ENCODE measurements at regions not wholly inside any gene's neighbourhood (a gene's known extent, or its start where the extent isn't known, plus 50 kb on each side); places are given as distances from the start of the nearest gene placed in this dataset.

DNA sequence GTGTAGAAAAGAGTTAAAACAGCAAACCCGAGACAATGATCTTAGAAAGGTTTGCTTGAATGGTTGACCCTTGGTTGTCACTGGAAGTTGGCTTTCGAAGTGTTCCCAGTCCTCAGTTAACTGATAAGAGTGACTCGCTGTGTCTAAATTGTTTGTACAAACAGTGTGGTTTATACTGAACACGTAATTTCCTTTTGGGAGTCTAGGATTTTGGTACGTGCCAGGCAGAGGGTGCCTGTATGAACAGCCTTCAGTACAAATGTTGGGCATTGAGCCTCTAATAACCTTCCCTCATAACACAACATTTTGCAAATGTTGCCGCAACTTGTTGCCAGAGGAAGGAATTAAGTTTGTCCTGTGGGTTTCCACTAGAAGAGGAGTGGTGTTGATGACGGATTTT is 95.8 kb upstream of the DPP10 start (continued):
- TF ChIP-seq, protein P1, sequence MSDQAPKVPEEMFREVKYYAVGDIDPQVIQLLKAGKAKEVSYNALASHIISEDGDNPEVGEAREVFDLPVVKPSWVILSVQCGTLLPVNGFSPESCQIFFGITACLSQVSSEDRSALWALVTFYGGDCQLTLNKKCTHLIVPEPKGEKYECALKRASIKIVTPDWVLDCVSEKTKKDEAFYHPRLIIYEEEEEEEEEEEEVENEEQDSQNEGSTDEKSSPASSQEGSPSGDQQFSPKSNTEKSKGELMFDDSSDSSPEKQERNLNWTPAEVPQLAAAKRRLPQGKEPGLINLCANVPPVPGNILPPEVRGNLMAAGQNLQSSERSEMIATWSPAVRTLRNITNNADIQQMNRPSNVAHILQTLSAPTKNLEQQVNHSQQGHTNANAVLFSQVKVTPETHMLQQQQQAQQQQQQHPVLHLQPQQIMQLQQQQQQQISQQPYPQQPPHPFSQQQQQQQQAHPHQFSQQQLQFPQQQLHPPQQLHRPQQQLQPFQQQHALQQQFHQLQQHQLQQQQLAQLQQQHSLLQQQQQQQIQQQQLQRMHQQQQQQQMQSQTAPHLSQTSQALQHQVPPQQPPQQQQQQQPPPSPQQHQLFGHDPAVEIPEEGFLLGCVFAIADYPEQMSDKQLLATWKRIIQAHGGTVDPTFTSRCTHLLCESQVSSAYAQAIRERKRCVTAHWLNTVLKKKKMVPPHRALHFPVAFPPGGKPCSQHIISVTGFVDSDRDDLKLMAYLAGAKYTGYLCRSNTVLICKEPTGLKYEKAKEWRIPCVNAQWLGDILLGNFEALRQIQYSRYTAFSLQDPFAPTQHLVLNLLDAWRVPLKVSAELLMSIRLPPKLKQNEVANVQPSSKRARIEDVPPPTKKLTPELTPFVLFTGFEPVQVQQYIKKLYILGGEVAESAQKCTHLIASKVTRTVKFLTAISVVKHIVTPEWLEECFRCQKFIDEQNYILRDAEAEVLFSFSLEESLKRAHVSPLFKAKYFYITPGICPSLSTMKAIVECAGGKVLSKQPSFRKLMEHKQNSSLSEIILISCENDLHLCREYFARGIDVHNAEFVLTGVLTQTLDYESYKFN (CRISPR knock-in tag; conservative IDR thresholded peaks at IDR 0.05): no peak

DNA sequence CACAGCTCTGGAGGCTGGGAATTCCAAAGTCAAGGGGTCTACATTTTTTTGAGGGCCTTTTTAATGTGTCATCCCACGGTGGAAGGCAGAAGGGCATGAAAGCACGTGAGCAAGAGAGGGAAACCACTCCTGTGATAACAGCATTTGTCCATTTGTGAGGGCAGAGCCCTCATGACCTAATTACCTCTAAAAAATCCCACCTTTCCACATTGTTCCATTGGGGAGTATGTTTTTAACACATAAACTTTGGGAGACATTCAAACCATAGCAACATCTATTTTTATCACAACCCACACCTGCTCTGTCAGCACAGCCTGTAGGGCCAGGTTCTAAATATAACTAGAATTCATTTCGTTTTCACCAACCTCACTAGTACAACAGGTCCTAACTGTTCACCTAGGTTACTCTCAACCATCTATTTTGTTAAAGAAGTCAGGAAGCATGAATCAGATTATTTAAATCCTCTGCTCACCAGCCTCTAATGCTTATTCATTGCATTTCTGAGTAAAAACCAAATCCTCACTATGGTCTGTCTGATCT is 92.2 kb upstream of the DPP10 start:
- no peak overlapping the region for H3K9ac ChIP-seq (ENCODE audit: insufficient read depth, low read depth, low read length)
- no peaks in the 10 kb centered on the region for H3K4me1 ChIP-seq (ENCODE audit: insufficient read depth, low read length)
- ATAC-seq: no peak
- no peaks in the 10 kb centered on the region for H3K36me3 ChIP-seq (replicated peaks in 1 of 2; ENCODE audit: control insufficient read depth in 1 of 2, insufficient read depth in 2 of 2, low read length in 2 of 2)
- H3K27me3 ChIP-seq (ENCODE audit: control insufficient read depth in 1 of 2, insufficient read depth in 2 of 2, low read length in 2 of 2): no peaks in the 10 kb centered on the region
- no peak overlapping the region for H3K4me3 ChIP-seq (replicated peaks in 1 of 3; ENCODE audit: insufficient read depth in 1 of 3, low read depth in 2 of 3, low read length in 3 of 3)
- no peak for TF ChIP-seq CCAR2 (optimal IDR thresholded peaks at IDR 0.05; ENCODE audit: low read depth, low read length)
- TF ChIP-seq, protein P2, sequence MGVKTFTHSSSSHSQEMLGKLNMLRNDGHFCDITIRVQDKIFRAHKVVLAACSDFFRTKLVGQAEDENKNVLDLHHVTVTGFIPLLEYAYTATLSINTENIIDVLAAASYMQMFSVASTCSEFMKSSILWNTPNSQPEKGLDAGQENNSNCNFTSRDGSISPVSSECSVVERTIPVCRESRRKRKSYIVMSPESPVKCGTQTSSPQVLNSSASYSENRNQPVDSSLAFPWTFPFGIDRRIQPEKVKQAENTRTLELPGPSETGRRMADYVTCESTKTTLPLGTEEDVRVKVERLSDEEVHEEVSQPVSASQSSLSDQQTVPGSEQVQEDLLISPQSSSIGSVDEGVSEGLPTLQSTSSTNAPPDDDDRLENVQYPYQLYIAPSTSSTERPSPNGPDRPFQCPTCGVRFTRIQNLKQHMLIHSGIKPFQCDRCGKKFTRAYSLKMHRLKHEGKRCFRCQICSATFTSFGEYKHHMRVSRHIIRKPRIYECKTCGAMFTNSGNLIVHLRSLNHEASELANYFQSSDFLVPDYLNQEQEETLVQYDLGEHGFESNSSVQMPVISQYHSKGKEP (CRISPR knock-in tag; IDR thresholded peaks at IDR 0.05): no peak
- no peak for TF ChIP-seq ZNF3 (CRISPR knock-in tag; IDR thresholded peaks at IDR 0.05)
- TF ChIP-seq KMT2B (CRISPR knock-in tag; IDR thresholded peaks at IDR 0.05): no peak
- TF ChIP-seq, protein P3, sequence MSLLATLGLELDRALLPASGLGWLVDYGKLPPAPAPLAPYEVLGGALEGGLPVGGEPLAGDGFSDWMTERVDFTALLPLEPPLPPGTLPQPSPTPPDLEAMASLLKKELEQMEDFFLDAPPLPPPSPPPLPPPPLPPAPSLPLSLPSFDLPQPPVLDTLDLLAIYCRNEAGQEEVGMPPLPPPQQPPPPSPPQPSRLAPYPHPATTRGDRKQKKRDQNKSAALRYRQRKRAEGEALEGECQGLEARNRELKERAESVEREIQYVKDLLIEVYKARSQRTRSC (CRISPR knock-in tag; IDR thresholded peaks at IDR 0.05; ENCODE audit: low read depth): no peak
- TF ChIP-seq SOX6 (IDR thresholded peaks at IDR 0.05): no peak
- TF ChIP-seq SOX6 (CRISPR knock-in tag; IDR thresholded peaks at IDR 0.05): no peak
- TF ChIP-seq, protein P4, sequence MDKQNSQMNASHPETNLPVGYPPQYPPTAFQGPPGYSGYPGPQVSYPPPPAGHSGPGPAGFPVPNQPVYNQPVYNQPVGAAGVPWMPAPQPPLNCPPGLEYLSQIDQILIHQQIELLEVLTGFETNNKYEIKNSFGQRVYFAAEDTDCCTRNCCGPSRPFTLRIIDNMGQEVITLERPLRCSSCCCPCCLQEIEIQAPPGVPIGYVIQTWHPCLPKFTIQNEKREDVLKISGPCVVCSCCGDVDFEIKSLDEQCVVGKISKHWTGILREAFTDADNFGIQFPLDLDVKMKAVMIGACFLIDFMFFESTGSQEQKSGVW (CRISPR knock-in tag; IDR thresholded peaks at IDR 0.05; ENCODE audit: borderline replicate concordance): no peak
- TF ChIP-seq, protein P5, sequence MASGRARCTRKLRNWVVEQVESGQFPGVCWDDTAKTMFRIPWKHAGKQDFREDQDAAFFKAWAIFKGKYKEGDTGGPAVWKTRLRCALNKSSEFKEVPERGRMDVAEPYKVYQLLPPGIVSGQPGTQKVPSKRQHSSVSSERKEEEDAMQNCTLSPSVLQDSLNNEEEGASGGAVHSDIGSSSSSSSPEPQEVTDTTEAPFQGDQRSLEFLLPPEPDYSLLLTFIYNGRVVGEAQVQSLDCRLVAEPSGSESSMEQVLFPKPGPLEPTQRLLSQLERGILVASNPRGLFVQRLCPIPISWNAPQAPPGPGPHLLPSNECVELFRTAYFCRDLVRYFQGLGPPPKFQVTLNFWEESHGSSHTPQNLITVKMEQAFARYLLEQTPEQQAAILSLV (CRISPR knock-in tag; IDR thresholded peaks at IDR 0.05; ENCODE audit: borderline replicate concordance): no peak
- no peak for TF ChIP-seq NR2F2 (IDR thresholded peaks at IDR 0.05; ENCODE audit: borderline replicate concordance, low read depth)
- TF ChIP-seq MED1 (CRISPR knock-in tag; IDR thresholded peaks at IDR 0.05): no peak
- no peak for TF ChIP-seq HNF4A (CRISPR knock-in tag; IDR thresholded peaks at IDR 0.05)
- TF ChIP-seq ZNF468 (CRISPR knock-in tag; IDR thresholded peaks at IDR 0.05): no peak
- TF ChIP-seq NFE2 (CRISPR knock-in tag; IDR thresholded peaks at IDR 0.05): no peak
- TF ChIP-seq TCF7L2 (IDR thresholded peaks at IDR 0.05; ENCODE audit: low read depth, low read length): no peak
- no peak for TF ChIP-seq PRPF4 (IDR thresholded peaks at IDR 0.05; ENCODE audit: low read depth, low read length, poor library complexity, severe bottlenecking)
- DNase-seq (ENCODE audit: low spot score): no peak
- POLR2A ChIA-PET: no interaction called here
- H2AFZ ChIP-seq (ENCODE audit: low read length): no peak overlapping the region
- no TSS peak for BruUV-seq (replicated peaks)
- H3K79me2 ChIP-seq (ENCODE audit: insufficient read depth, low read length): no peaks in the 10 kb centered on the region
- CTCF ChIA-PET (ENCODE audit: low intra/inter-chr PET ratio, low total read pairs): no interaction called here
- in situ Hi-C loops (cut with HindIII; ENCODE audit: extremely low pct_ligation_motif_present, low pct_unique_long_range_greater_than_20kb): no loop called here
- no peaks in the 10 kb centered on the region for H4K20me1 ChIP-seq (ENCODE audit: insufficient read depth, low read length)
- H3K4me2 ChIP-seq (ENCODE audit: low read depth, low read length): no peak overlapping the region
- intact Hi-C loops (cut with micrococcal nuclease; ENCODE audit: unreplicated experiment): no loop called here
- H3K9me3 ChIP-seq (ENCODE audit: low read length): no peaks in the 10 kb centered on the region
- FAIRE-seq: no peak
- no peak overlapping the region for H3K27ac ChIP-seq (ENCODE audit: extremely low read length, insufficient read depth, low read length)
- 0% methylated on average over 3 of the region's 3 CpGs for WGBS (ENCODE audit: low lambda C conversion rate)
